HG02840 (cell line): ENCODE measurements at regions not wholly inside any gene's neighbourhood (a gene's known extent, or its start where the extent isn't known, plus 50 kb on each side); places are given as distances from the start of the nearest gene placed in this dataset.
A peak's percentile ranks its signal among the peaks of the same experiment; 100 is the strongest.

Source experiments
- ATAC-seq: cut with Tn5 transposase; IDR thresholded peaks from one replicate; pipeline ENCODE4 v1.9.1; 2021; ENCODE audit warnings: mild to moderate bottlenecking, moderate library complexity, moderate number of reproducible peaks; ENCODE audit not compliant: unreplicated experiment, low FRiP score

DNA sequence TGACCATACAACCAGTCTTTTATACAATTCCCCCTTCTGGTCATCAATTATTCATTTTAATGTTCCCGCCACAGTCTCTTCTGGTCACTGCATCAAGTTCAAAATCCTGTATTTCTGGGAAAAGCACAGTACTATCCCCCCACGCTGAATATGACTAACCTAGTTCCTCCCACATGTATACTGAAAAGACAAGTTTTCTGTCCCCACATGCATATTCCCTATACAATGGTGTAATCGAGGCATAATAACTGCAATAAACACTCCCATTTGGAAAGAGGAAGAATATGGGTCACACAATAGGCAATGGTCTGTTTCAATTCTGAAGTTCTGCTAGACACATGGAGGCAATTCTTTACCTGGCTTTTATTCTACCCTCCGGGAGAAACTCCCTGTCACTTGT, 344.9 kb downstream of the EFNA5 start:
- no peak for ATAC-seq

DNA sequence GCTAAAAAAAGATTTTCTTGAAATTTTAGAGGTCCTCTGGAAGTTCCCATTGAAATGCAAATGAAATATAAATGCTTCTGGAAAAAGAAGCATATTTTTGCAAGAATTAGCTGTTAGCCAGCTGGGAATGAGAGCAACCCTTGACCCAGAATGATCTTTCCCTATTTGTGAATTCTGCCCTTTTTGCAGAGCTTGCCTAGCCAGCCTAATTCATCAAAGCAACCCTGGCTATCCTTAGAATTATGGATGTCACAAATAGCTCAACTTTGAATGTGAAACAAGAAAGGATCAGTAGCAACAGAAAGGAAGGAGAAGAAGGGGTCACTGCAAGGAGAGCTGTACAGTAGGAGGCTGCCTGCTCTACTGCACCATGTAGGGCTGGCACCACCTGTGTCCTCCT, 345.9 kb downstream of the EFNA5 start:
- ATAC-seq, result no peak

DNA sequence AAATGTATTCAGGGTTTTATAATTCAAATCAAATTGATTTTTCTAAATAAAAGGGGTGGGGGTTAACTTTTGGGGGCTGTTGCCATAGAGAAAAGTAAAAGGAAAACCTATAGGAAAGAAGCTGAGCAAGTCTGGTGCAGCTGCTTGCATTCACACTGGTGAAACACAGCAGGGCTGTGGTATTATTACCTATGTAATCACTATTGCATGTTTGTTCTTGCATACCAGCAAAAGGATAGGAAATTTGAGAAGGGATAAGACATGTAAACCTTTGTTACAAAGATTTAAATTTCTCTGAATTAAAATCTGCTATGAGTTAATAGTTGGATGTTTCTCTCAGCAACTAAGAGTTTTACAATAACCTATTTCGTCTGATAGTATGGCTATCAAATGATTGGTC, 346.7 kb downstream of the EFNA5 start:
- no peak for ATAC-seq

DNA sequence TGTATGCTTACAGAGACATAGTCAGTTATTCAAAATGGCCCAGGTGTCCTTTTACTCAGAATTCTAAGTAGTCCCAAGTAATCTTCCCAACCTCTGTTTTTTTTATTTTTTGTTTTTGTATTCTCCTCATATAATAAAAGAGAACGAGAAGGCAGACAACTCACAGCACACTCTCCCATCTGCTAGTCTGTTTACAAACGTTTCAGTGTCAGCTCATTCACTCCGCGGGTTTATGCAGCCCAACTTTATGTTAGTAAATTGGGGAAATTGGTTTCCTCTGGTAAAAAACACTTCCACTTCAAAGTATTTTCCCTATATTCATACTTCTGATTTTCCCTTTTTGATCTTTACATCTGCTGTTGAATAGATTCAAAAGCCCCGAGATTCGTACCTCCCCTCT, 347.2 kb downstream of the EFNA5 start:
- no peak for ATAC-seq

DNA sequence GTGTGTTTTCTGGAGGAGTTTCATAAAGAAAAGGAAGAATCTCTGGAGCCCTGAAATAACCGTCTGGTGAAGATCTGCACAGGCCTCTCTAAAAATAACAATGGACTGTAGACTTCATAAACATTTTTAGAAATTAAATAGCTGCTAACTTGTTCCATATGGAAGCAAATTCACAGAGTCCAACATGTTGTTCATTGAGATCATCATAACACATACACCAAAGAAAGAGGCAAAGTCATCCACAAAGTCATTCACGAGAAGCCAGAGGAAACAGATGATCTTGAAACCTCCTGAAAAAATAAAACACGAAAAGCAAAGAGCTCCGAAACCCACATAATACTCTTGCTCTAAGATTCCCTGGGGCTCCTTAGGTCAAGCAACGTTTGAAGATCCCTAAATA, 347.8 kb downstream of the EFNA5 start:
- ATAC-seq, result no peak

DNA sequence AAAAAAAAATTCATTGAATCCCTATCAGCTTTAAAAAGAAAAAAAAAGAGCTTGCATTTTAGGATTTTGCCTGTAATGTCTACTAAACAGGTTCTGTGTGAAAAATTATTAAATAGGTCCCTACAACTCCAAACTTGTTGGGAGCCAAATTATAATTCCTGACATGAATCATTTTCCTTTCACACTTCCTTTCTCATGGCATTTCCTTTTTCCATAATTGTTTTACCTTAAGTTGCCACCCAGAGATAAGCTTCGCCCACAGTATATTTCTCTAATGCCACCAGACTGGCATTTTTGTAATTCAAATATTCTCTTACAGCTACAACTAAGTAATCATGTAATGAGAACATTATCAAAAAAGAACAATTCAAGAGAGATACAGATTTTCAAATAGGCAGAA, 348.8 kb downstream of the EFNA5 start:
- ATAC-seq, result no peak

DNA sequence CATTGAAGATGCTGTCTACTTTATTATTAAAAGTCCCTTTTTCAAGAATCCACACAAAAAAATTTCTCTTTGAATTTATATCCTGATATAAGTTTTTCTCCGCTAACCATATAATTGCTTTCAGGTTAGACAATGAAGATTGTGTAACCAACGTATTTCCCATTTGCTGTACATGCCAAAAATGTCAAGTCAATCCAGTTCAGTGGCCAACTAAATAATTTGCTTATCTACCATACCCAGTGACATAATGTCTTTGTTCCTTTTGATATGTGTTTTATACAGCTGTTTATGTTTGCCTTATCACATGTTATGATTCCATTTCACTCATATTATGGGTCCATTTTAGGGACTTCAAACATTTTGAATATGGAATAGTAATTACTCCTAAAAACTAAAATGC, 349.9 kb downstream of the EFNA5 start:
- ATAC-seq, result no peak

DNA sequence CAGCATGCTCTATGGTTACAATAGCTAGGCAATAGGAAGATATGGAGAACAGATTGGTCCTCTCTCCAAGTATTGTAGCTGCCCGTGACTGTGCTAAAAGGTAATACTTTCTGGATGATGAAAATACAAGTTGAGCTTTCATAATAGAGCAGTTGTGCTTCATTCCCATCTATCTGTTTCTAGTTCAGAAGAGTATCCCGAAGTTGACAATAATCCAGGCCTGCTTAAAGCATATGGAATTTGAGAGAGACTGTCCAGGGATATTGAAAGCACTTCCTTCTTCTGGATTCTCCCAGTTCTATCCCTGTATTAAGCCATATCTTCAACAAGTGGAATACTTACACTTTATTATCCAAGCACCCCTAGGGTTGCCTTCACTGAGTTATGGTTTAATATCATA, 350.4 kb downstream of the EFNA5 start:
- no peak for ATAC-seq

DNA sequence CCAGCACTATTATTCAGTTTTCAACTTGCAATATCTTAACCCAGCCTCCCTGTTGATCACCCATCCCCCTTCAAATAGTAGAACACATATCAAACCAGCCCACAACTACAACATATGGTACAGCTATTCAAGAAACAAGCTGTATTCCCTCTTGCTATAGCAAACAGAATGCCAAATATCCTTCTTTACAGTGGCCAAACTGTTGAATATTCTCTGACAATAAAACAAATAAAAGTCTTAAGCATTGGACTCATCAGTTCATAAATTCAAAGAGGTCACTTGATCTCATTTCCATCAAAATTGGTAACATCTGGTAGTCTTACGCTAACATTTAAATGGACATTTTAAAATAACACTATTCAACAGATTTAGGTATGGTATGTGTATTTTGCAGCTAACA, 350.8 kb downstream of the EFNA5 start:
- ATAC-seq, result no peak

DNA sequence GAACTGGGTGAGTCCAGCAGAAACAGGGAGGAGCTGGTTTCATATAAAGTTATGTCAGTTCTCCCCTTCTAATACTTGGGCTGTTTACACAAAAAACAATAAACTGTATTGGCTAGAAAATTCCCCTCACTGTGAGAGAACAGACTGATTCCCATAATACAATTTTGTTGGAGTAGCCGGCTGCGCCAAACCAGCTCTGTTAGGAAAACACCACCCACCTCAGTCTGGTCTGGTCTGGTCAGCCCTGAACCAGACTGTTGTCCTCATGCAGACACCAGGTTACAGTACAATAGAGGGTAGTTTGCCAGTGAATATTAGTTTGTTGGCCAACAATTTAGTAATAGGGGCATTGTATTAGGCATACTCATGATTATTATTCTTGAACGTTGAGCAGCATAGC, 356.4 kb downstream of the EFNA5 start:
- ATAC-seq, result no peak

DNA sequence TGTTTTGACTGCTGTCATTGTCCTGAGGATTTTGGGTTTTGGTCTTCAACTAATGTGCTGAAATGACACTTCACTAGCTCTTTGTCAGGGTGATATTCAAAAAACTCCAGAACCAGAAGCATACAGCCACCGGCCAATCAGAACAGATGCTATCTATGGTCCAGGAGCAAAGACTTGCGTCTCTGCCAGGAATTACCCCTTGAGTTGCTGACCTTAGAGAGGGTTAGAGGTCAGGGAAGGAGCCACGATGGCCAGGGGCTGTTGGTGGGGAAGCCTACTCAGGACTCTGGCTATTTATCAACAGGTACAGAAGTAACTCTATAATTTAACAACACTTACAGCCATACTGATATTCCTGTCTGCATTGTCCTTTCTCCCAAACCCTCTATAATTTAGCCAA, 356.8 kb downstream of the EFNA5 start:
- no peak for ATAC-seq

DNA sequence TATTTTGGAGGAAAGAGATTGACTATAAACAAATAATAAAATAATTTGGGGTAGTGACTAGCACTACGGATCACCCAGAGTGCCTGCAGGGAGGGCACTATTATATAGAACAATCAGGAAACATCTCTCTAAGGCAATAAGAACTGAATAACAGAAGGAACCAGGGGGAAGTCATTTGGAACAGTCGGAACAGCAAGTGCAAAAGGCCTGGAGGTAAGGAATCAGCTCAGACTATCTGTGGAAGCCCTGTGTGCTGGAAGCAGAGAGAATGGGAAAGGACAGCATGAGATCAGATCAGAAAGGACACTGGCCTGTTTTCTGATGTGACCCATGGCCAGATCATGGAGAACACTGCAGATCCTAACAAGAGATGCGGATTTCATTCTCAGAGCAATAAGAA, 357.6 kb downstream of the EFNA5 start:
- ATAC-seq, result no peak

DNA sequence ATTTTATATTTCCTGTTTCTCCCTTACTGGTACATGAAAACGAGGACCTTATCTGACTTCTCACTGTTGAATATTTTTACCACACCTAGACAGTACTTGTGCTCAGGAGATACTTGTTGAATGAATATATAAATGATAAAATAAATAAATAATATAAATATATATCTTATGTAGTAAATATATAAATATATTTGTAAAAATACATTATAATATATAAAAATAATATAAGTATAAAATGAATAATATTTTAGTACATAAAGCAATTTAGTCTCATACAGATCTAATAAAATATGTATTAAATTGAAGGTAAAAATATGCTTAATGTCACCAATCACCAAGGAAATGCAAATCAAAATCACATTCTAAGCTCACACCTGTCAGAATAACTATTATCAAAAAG, 360.6 kb downstream of the EFNA5 start:
- ATAC-seq, result no peak

DNA sequence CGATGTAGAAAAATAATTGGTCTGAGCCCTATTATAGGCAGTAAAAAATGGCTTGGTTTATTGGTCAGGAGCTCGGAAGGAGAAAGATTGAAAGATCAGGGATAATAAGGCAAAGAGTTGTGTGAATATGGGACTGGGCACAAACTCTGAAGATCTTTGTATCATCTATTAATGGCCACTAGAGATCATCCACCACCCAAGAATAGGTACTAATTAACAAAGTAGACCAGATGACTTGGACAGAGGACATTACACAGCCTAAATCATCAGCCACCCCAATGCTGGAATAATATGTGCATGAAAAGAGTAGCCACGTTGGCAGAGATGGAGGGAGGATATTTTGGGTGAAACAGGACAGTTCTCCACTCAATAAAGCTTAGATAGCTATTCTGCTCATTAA, 364.1 kb downstream of the EFNA5 start:
- ATAC-seq, result no peak

DNA sequence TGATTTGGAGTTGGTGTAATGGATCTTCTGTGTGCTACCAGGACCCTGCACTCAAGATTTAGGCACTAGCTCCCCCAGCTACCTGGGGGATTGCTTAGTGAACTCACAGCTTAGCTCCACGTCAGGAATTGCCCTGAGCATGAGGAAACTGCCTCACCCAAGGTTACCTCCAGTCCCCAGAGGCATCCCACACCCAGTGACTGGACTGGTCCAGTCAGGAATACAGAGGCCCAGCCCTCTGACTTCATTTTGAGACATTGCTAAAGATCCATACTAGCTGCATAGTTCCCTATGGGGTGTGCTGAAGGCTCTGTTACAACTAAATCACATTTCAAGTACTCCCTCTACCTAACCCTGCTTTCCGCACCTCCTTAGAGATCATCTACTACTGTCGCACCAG, 364.7 kb downstream of the EFNA5 start:
- no peak for ATAC-seq

DNA sequence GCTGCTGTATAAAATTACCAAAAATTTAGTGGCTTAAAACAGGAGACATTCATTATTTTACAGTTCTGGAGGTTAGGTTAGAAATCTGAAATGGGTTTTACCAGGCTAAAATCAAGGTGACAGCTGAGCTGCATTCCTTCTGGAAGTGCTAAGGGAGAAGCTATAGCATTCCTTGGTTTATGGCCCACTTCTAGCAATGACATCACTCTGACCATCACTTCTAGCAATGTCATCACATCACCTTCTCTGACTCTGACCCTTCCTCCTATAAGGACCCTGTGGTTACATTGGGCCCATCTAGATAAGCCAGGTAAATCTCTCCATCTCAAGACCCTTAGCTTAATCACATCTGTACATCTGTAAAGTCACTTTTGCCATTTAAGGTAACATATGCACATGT, 366.1 kb downstream of the EFNA5 start:
- no peak for ATAC-seq

DNA sequence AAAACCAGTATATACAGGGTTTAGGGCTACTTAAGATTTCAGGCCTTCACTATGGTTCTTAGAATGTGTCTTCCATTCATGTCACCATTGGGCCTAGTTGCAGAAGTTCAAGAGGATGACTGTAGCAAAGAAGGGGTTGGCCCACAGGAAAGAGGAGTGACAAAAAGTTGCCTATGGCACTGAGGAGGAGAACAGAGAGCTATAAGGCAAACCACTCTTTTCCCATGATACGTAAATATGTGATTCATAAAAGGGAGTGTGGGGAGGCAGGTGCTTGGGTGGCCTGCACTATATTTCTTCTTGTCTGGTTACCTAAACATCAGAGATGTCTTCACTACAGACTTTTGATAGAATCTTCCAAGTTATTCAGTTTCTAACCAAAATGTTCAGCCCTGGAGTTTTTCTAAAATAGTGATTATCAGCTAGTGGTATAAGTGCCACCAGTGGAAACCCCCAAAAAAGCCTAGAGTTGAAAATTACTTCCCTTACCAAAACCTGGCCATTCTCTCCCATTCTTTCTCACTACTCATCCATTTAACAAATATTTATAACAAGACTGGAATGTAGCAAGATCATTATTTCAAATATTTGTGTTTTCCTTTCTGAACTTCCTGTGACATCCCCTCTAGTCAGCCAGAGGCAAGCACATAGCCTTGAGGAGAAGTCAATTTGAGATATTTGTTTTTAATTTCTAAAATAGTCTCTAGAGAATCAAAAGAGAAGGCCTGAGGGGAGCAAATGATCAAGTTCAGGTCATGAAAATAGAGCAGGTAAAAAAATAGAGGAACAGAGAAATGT, 367.4 kb downstream of the EFNA5 start:
- ATAC-seq, result no peak

DNA sequence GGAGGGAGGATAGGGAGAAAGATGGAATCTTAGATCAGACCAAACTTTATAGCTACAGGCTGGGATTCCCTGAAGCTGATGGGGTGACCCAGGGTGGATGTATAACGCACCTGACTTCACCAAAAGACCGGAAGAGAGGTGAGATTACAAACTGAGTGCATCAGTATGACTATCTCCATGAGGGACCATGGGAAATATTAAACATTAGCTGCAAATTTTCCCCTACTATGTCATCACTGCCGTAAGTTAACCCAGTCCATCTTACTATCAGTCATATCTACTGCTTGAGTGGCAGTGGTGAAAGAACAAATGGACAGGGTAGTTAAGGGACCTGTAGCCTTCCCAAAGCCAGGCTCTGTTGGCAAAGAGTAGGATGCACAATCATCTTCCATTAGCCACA, 368.3 kb downstream of the EFNA5 start:
- peak; percentile 42 for ATAC-seq

DNA sequence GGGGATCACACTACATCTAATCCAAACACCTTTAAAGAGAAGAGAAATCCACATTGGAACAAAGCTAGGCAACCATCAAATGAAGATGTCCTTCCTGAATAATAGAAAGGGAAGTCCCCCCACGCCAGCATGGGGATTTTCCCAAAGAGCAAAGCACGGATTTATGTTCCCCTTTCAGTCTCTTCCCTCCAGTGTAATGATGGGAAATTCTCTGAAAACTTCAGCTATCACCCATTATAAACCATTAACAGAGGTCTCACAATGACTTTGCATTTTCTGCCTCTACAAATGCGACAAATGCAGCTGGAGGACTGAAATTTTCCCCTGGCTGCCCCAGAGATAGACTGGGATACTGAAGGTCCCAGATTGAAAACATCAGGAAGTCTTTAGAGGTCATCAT, 368.7 kb downstream of the EFNA5 start:
- ATAC-seq, result peak; percentile 39

DNA sequence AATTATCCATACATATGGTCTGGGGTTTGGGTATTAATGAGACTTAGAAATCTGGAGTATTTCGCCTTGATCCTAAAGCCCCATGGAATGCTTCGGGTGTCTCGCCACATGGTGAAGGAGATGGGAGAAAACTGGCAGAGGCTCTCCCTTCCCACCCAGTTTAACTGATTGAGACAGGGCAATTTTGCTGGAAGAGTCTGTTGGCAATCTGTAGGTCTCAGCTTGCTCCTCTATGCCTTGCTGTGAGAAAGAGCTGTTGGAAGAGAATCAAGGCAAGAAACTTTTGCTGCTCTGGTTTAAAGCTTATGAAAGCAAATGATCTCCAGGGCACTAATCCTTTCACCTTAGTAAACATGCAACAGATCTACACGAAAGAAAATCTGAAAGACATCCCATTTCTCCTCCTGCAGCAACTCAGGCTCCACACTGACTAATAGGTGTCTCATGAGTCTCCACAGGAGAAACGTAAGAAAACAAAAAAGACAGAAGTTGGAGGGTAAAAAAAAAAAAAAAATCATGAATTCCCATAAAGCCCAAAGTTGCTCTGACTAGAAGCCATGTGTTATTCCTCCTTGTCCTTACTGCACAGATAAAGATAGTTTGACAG, 369.9 kb downstream of the EFNA5 start:
- no peak for ATAC-seq

DNA sequence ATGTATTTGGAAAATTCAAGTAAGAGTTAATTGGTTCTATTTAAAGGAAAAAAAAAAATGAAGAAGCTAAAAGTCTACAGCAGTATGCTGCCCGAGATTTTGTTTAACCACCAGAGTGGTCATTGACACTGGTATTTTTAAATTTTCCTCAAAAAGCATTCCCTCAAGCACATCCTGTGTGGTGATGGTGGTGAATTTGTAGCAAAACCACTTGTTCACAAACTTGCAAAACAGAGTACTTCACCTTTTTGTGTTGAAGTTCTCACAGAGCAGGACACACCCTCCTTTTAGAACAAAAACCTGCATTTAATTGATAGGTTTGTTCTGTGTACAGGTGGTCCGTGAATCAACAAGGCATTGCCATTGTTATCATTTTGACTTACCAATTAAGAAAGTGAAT, 374.2 kb downstream of the EFNA5 start:
- ATAC-seq, result no peak

DNA sequence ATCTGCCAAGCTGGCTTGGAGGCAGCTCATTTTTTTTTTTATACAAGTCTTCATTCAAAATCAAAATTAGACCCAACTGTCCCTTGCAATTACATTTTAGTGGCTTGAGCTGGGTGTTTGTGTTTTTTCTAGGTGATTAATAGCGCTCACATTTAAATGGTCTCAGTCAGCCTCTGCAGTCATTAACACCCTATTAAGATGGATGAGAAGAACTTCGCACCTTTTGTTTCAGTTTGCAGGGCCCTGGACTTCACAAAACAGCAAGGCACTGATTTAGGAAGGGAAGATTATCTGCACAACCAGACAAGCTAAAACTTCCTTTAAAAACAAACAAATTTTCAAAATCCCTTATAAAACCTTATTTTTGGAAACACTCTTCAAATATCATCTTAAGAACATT, 374.8 kb downstream of the EFNA5 start:
- ATAC-seq, result no peak
